Right atrium auricular region (tissue), 2 donors: ENCODE measurements at regions not wholly inside any gene's neighbourhood (a gene's known extent, or its start where the extent isn't known, plus 50 kb on each side); places are given as distances from the start of the nearest gene placed in this dataset.

Experiments
- DNase-seq: peaks from one replicate; pipeline ENCODE4 v3.0.0-alpha.2; 2019; ENCODE audit warnings: low spot score
- H3K27ac ChIP-seq, 2 donors: fragments of 200-600 bp; sonication (generic); 1 replicate in 1 of 2; 2 replicates in 1 of 2; pipeline ENCODE4 v1.5.1; 2016 to 2019
- H3K27me3 ChIP-seq, 2 donors: fragments of 200-600 bp; sonication (generic); one replicate each; pipeline versions ENCODE4 v1.5.1 to v1.6.0; 2017 to 2019
- H3K36me3 ChIP-seq: fragments of 200-600 bp; sonication (generic); one replicate; pipeline ENCODE4 v1.5.1; 2016
- H3K4me1 ChIP-seq, 2 donors: fragments of 200-600 bp; sonication (generic); one replicate each; pipeline versions ENCODE4 v1.5.1 to v1.6.0; 2017 to 2019
- H3K4me3 ChIP-seq, 2 donors: fragments of 200-600 bp; sonication (generic); 1 replicate in 1 of 2; 2 replicates in 1 of 2; pipeline ENCODE4 v1.5.1; 2017 to 2019; ENCODE audit warnings: mild to moderate bottlenecking in 1 of 2, moderate library complexity in 1 of 2
- H3K9me3 ChIP-seq, 2 donors: fragments of 200-600 bp; sonication (generic); one replicate each; pipeline ENCODE4 v1.5.1; 2019
- TF ChIP-seq, protein P1 (sequence below), 2 donors: fragments of 200-600 bp; sonication (generic); IDR thresholded peaks; one replicate each; pipeline ENCODE4 v1.5.1; 2019; ENCODE audit warnings: antibody characterized with exemption in 2 of 2

- no peaks in the 10 kb centered on the region for H3K27me3 ChIP-seq
- TF ChIP-seq, protein P1, sequence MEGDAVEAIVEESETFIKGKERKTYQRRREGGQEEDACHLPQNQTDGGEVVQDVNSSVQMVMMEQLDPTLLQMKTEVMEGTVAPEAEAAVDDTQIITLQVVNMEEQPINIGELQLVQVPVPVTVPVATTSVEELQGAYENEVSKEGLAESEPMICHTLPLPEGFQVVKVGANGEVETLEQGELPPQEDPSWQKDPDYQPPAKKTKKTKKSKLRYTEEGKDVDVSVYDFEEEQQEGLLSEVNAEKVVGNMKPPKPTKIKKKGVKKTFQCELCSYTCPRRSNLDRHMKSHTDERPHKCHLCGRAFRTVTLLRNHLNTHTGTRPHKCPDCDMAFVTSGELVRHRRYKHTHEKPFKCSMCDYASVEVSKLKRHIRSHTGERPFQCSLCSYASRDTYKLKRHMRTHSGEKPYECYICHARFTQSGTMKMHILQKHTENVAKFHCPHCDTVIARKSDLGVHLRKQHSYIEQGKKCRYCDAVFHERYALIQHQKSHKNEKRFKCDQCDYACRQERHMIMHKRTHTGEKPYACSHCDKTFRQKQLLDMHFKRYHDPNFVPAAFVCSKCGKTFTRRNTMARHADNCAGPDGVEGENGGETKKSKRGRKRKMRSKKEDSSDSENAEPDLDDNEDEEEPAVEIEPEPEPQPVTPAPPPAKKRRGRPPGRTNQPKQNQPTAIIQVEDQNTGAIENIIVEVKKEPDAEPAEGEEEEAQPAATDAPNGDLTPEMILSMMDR (IDR thresholded peaks at IDR 0.05): no peak
Observed at GRCh38 chr2:221624475-221624874, 52.4 kb upstream of the EPHA4 start.

More at GRCh38 chr2:221624475-221624874, 52.4 kb upstream of the EPHA4 start:
- DNase-seq: no peak
- Histone ChIP-seq H3K4me1 (no peaks in the 10 kb centered on the region), H3K9me3 (no peaks in the 10 kb centered on the region), H3K27ac (no peak overlapping the region), H3K36me3 (no peaks in the 10 kb centered on the region), H3K4me3 (no peak overlapping the region)
